HG03521 (cell line): ENCODE measurements at regions not wholly inside any gene's neighbourhood (a gene's known extent, or its start where the extent isn't known, plus 50 kb on each side); places are given as distances from the start of the nearest gene placed in this dataset.
"Not testable (repeated sequence)": the region's sequence is repeated elsewhere in the genome, so short reads cannot be mapped to it uniquely, and the experiment has no call there.

Experiments used
- ATAC-seq: cut with Tn5 transposase; IDR thresholded peaks from one replicate; pipeline ENCODE4 v1.9.1; 2021; ENCODE audit warnings: mild to moderate bottlenecking, moderate library complexity; ENCODE audit not compliant: unreplicated experiment

- ATAC-seq = peak; percentile 53
Observed at GRCh38 chr17:34039759-34040555, 215.1 kb upstream of the CCL2 start.

GRCh38 chr17:34045990-34046389, 209.1 kb upstream of the CCL2 start:
- no peak for ATAC-seq

DNA sequence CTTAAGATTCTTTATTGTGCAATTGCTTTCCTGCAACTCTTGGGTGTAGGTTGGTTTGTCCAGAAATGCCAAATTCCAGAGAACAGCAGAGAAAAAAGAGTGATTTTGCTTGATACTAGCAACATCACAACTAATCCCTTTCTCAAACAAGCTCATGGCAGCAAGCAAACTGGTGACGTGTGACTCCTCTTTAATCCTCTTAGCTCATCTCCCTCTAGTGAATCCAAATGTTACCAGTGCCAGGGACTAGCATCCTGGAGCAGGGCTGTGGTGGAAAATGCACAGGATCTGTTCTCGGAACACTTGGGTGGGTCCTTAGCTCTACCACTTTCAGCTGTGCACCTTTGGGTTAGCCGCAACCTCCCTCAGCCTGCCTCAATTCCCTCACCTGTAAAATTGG, 204.0 kb upstream of the CCL2 start:
- no peak for ATAC-seq

- no peak for ATAC-seq
Observed at GRCh38 chr17:34054495-34054894, 200.6 kb upstream of the CCL2 start.

- ATAC-seq = no peak
Observed at GRCh38 chr17:34055606-34056005, 199.5 kb upstream of the CCL2 start.

DNA sequence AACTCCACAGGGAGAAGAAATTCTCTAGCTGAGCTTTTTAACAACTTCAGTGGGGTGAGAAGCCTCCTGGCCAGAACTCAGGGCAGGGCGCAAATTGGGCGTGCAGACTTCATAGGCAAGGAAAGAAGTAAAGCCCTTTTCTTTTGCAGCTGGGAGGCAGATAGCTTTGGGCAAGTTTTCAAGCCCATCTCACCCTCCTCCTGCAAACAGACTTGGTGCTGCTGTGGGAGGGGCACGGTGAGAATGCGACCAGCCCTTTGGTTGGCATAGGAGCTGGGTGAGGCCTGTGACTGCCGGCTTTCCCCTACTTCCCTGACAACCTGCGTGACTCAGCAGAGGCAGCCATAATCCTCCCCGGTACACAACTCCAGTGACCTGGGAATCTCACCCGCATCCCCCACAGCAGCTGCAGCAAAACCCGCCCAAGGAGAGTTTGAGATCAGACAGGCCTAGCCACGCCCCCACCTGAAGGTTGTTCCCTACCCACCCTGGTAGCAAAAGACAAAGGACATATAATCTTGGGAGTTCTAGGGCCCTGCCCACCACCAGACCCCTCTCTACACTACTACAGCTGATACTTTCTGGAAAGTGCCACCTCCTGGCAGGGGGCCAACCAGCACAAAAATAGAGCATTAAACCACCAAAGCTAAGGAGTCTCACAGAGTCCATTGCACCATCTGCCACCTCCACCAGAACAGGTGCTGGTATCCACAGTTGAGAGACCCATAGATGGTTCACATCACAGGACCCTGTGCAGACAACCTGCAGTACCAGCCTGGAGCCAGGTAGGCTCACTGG, 195.5 kb upstream of the CCL2 start:
- ATAC-seq = no peak

- ATAC-seq = no peak
Observed at GRCh38 chr17:34066528-34066927, 188.6 kb upstream of the CCL2 start.

GRCh38 chr17:34067011-34067410, 188.1 kb upstream of the CCL2 start:
- no peak for ATAC-seq

GRCh38 chr17:34068571-34068970, 186.5 kb upstream of the CCL2 start:
- no peak for ATAC-seq

- ATAC-seq = no peak
Observed at GRCh38 chr17:34070712-34071111, 184.4 kb upstream of the CCL2 start.

DNA sequence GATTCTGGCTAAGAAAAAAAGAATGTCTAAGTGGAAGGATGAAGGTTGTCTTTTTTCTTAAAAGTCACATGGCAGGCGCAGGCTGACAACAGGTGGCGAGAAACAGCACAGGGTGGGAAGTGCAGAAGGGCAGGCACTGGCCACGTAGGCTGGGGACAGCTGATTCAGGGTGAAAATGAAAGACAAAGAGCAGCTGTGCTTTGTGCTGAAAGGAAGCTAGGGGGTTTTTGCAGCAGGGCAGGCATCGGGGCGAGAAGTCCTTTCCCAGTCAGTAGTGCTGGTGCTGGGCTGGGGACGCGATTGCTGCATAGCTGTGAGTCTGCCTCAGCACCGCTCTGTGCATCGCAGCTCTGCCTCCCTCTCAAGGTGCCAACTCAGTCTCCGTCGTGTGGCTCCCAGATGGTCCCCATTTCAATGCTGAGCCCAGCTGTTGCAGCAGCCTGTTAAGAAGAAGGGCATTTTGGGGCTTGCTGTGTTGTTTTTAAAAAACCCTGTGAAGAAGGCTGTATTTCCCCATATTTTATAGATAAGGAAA, 183.1 kb upstream of the CCL2 start:
- ATAC-seq = no peak

DNA sequence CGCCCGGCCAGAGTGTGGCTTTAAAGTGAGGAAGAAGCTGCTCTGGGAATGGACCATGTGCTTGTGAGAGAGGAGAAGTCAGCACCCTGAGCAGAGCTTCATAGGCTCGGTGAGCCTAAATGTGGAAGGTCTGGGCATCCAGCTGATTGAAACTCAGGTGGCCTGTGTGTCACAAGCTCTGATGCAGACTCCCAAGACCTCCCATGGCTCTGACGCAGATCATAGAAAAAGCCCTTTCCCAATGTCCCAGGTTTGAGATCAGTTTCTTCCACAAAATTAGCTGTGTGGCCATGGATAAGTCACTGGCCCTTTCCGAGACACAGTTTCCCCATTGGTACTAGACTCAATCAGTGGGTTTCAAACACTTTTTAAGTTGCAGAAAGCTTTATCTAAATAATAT, 180.0 kb upstream of the CCL2 start:
- ATAC-seq = no peak

GRCh38 chr17:34076743-34077631, 178.1 kb upstream of the CCL2 start:
- ATAC-seq = no peak

DNA sequence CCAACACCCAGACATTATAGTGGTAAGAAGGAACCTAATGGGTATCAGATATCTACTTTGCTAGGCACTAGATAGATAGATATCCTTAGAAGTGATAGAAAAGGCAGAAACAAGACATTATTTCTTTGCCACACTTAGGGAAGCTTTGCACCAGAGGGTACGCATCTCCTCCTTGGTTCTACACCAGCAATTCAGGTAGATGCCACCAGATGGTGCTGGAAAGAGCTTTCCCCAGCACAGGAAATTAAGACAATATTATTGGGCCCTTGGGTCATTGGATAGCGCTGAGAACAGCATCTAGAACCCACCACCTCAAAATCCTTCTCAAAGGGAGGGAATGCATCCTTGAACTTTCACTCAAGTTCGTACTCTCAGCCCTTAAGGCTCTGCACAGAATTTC, 173.8 kb upstream of the CCL2 start:
- ATAC-seq = no peak

DNA sequence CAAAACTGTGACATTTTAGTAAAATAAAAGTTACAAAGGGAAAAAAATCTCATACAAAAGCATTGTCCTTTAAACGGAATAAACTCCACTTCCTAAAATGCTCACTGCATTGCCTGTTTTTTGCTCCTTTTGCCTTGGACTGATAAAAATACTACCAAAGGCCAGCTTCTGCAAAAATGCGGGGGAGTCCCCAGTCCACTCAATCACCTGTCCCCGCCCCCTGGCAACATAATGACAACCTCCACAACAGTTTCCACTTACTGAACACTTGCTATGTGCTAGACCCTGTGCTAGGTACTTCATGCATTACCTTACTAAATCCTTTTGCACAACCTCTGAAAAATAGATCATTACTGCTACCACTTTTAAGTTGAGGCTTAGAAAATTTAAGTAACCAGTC, 172.7 kb upstream of the CCL2 start:
- no peak for ATAC-seq

DNA sequence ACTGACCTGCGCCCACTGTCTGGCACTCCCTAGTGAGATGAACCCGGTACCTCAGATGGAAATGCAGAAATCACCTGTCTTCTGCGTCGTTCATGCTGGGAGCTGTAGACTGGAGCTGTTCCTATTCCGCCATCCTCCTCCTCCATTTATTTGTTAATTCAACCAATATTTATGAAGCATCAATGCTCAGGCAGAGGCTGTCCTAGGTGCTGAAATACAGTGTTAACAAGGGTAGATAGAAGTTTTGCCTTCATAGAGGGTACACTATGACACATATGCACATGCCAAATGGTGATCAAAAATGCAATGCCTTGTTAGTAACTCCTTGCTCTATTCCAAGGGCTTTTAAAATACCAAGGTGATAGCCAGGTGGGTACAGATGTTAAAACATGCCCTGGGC, 166.0 kb upstream of the CCL2 start:
- ATAC-seq = not testable (repeated sequence)

- ATAC-seq = no peak
Observed at GRCh38 chr17:34090593-34090992, 164.5 kb upstream of the CCL2 start.

GRCh38 chr17:34091975-34092374, 163.1 kb upstream of the CCL2 start:
- no peak for ATAC-seq

DNA sequence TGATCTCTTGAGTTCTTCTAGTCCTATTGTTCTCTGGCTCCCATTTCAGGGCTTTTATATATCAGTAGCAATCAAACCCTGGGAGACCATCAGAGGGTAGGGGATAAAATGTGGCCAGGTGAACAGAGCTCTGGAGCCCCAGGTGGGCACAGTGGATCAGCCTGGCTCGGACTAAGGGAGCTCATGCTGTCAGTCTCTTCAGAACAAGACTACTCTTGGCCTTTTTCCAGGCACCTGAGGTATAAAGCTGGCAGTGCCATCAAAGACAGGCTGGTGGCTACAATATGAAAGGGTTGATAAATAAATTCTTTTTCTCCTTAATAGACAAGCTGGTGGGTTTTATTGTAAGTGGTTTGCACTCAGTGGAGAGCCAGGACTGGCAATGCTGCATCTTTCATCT, 160.0 kb upstream of the CCL2 start:
- no peak for ATAC-seq

DNA sequence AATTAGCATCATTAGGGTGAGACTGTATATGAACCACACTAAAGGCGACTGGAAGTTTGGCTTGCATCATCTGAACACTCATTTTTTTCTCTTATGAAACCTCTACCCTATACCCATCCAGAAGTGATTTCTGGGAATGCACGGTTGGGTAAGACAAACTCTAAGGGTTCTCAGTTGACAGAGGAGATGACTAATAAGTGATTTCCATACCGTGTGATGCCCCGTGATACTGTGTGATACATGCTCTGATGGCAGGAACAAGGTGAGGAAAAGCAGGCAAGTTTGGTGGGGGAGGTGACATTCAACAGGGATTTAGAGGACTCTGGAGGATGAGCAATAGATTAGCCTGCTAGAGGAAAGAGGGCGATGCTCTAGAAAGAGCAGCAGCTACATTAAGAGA, 156.4 kb upstream of the CCL2 start:
- ATAC-seq = no peak

- ATAC-seq = no peak
Observed at GRCh38 chr17:34099859-34100515, 155.1 kb upstream of the CCL2 start.
